ENCODE measurements at regions not wholly inside any gene's neighbourhood (a gene's known extent, or its start where the extent isn't known, plus 50 kb on each side); places are given as distances from the start of the nearest gene placed in this dataset.

DNA sequence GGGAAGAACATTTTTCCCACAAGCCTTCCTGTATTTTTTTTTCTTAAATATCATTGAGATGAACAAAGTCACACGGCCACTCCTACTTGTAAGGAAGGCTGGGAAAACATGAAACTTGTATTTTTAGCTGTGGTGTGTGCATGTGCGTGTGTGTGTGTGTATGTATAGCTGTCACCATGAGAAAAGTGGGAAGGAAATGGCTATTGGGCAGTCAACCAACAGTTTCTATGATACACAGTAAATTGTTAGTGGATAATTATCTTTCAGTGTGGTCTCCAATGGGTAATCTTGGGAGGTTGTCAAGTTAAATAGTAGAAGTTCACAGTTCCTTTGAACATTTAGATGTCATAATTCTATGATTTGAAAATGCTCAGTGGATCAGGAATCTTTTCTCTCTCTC lies 132.7 kb upstream of the USP24 start:
- TF ChIP-seq EZH2 (IDR thresholded peaks at IDR 0.05): no peak
- TF ChIP-seq POLR2AphosphoS5 (IDR thresholded peaks at IDR 0.05; ENCODE audit: borderline replicate concordance, low read depth, low read length): no peak
- no peak for TF ChIP-seq FOXP2 (optimal IDR thresholded peaks at IDR 0.05; ENCODE audit: control extremely low read depth, extremely low read length, insufficient read depth)
